Stromal cell of bone marrow (primary cell): ENCODE measurements at regions not wholly inside any gene's neighbourhood (a gene's known extent, or its start where the extent isn't known, plus 50 kb on each side); places are given as distances from the start of the nearest gene placed in this dataset.
"Not testable (repeated sequence)": the region's sequence is repeated elsewhere in the genome, so short reads cannot be mapped to it uniquely, and the experiment has no call there.

Source experiments
- DNase-seq: peaks from one replicate; pipeline ENCODE4 v3.0.0-alpha.2; 2012; ENCODE audit warnings: low read depth

DNA sequence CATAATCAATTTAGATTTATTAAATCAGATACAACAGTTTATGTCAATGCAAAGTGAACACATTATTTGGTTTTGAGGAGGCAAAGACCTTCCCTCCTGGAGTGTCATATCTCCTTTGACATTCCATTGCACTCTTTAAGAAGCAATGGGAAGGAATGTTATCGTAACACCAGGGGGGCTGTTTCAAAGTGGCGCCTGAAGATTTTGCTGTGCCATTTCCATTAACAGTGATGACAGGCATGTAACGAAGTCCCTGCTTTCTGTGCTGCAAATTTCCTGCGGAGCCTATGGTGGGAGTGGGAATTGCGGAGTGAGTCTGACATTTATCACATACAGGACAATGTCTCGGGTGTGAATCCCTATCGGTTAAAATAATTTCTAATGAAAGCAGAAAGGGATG lies 499.6 kb upstream of the RAB6C start:
- no peak for DNase-seq

DNA sequence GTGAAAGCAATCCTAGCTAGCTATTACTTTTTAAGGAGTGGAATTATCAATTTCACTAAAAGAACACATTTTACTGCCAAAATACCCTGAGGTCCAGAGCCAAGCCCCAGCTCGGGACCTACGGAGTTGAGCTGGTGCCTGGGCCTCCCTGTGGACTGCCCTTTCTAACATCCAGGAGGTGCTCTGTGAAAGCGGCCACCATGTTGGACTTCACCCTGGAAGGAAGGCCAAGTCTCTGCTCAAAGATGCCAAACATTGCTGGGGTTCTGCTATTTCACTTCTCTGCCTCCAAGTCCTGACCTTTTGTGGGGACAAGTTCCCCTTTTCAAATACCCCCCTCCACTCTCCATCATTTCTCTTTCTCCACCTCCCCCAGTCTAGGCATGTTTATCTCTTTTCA lies 498.7 kb upstream of the RAB6C start:
- no peak for DNase-seq

DNA sequence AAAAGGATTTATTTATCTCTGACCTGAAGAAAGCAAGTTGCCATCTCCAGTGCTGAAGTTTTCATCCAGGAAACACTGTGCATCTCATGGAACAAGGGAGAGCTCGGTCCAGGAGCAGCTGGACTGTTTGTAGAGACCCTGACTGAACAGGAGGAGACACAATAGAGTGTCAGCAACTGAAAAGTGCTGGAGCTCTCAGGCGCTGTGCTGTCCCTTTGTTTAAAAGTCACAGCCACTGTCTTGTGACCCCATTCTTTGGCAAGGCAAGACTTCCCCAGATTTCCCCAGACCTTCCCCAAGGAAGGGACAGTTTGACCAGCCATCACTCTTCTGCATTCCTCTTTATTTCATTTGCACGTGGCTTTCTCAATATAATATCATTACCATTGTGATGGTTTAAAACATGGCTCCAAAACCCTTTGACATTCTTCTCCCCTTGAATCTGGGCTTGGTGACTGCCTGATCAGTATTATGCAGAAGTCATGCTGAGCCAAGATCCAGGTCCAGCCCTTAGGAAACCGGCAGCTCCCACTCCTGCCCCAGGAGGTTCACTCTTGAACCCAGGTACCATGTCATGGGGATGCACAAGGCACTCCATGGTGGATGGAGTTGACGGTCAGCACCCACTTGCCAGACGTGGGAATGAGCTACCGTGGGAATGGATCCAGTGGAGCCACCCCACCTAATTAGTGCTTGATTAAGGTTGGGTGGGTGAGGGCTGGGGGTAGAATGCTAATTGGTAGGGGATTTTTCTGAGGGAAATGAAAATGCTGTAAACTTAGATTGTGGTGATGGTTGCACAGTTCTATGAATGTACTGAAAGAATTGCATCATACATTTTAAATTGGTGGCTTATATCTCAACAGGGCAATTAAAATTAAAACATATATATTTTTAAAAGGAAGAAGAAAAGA lies 497.9 kb upstream of the RAB6C start:
- DNase-seq = no peak

DNA sequence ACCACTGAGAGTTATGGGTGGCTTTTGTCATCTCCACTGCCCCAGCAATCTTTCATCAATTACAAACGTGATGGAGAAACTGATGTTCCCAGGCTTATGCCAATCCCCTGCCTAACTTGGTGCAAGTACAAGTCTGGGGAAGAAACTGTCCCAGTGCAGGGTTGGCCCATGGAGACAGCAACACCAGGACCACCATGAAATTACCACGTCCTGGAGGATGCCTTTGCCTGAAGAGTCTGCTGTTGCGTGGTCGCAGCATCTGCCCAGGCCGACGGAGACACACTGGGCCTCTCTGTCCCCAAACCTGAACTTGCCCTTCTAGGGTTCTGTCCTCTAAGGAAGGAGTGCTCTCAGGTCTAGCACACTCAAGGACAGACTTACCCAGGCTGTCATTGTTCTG lies 496.8 kb upstream of the RAB6C start:
- DNase-seq = no peak

DNA sequence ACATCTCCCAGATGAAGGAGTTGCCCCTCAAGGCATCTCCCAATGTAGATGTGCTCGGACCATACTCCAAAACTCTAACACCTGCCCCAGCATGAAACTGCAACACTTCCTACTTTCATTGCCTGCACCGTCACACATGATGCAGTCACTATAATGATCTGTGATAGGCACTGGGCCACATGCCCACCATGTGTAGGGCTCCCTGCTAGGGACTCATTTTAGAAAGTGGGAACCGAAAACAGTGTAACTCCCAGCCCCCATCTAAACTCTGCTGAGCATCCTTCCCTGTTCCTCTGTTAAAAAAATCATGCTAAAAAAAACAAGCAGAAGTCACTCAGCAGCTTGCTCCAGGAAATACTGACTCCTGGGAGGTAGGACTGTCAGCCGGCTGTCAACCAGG lies 496.1 kb upstream of the RAB6C start:
- no peak for DNase-seq

DNA sequence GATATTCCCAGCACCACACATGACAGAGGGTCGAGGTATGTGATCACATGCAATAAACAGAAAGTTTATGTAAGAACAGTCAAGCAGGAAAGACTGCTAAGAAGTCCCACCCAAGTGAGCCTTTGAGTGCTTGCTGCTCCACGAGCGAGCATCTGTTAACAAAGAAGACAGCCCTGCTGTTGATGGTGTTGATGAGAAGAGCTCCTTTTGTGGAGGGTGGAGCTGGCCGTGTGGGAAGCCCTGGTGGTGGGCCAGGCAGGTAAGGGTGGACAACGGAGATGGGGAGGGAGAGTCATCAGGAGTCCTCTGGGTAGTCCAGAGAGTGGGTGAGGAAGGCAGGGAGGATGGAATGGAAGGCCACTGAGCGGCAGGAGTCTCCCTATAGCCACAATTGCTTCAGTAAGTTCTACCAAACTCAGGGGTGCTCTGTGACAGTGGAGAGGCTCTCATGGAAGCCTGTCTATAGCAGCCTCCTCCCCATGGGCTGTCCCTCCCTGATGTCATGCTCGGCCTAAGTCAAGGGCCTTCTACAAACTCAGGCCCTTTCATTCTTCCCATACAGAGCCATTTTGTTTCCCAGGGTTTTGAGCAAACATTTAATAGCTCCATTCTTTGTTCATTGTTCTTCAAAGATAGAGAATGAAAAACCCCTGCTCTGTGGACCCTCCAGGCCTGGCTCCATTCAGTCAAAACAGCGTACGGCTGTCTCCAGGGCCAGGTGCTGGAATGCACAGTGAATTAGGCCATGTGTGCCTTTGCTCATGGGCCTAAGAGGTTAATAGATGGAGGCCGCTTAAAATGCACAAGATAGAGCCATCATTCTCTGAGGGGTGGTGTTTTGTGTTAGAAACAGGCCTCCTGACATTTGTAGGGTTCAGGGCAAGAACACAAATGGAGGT lies 494.2 kb upstream of the RAB6C start:
- no peak for DNase-seq

DNA sequence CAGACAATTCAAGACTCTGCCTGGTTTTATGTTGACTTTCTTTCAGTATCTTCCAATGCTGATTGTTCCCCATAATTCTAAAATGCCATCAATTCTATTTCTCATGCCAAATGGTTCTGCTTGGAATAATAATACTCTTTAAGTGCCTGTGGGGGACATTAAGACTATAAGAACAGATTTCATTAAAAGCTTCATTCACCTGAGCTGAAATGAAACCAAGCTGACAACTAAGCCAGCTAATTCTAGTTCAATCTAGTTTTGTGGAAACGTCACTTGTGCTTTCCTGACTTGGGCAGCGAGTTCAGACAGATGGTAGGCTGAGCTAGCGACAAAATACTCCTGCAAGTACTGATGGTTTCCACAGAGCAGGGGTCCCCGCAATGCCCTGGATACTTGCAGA lies 491.1 kb upstream of the RAB6C start:
- no peak for DNase-seq

DNA sequence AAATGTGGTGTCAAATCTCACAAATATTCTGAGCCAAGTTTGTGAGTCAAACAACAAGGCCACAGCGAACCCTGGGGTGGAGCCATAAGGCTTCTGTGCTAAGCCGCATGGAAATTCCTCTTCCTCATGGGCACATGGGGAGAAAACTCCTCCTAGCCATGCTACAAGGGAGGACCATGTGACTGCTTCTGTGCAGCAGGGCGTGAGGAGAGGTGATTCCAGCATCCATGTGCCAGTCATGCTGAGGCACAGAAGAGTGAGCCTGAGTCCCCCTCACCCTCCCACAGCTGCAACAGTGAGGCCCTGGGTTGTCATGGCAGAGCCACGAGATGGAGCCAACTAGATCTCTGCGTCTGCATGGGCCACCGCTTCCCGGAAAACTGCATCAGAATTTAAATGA lies 488.8 kb upstream of the RAB6C start:
- DNase-seq = no peak

DNA sequence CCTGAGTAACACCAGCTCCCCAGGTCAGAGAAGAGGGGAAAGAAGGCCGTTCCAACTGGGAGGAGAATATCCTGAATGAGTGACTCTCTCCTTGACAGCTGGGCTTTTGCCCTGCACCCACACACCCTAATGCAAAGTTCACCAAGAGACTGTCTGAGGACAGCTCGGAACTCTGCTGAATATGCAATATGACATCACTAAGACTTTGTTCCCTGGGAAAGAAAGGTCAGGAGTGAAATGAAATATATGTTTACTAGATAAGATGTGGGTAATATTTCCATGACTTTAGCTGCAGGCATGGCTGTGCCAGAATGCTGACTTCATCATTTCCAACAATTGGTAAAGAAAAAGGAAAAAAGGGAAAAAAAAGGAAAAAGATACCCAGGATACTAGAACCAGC lies 488.2 kb upstream of the RAB6C start:
- DNase-seq = no peak

DNA sequence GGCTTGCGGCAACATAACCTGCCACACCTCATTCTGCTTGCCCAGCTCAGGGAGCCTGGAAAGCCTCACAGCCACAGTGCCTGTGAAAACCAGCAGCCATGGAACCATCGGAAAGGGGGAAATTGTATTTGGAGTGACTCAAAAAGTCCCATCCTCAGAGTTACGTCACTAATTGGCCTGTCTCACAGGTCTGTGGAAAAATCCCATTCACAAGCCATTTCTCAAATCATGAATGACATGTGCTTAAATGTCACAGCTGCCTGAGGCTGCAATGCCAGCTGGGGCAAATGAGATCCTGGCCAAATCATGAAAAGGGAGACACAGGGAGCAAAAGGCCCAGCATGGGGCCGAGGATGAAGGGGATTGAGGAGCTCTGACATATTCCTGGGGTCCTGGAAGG lies 486.9 kb upstream of the RAB6C start:
- no peak for DNase-seq

DNA sequence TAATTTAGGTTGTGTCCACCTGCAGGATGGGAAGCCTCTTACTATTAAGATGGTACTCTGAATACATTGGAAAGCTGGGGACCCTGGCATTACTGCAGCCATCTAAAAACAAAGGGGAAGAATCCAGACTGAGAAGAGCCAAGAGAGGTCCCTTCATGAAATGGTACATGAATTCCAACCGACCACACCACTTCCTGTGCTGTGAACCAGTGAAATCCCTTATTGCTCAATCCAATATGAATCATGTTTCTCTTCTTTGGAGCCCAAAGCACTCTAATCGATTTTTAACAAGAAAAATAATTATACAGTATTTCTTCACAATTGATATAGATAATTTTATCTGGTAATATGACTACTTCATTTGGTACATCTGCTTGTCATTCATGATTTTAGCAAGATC lies 479.7 kb upstream of the RAB6C start:
- DNase-seq = no peak

DNA sequence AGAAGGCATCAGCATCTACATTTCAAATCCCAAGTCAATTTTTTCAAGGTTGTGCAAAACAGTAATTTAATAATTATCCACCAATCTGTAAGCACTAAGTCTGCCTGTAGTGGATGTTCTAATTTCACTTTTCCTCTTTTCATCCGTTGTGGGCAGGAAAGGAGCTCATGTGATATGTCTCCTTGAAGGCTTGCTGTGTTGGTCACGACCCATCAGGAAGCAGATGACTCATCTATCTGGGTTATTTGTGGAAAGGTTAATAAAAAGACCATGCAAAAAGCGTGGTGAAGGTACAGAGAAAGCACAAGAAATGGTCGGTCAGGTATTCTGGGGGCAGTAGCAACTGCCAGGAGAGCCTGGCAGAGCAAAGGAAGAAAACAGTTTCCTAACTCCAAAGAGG lies 476.7 kb upstream of the RAB6C start:
- no peak for DNase-seq

DNA sequence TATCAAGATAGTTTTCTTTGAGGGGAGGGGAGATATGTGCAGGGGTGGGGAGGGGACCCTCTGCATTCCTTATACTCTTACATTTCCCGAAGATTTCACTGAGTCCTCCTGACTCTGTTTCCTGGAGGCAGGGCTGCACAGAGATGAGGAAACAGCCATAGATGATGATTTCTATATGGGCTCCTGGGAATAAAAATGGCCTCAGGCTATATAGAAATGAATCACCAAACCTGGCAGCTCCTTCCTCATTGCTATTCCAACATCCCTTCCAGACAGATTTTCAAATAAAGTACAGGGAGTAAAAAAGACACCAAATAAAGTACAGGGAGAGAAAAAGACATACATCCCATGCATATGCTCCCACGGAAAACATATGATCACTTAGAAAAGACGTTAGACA lies 474.8 kb upstream of the RAB6C start:
- no peak for DNase-seq

DNA sequence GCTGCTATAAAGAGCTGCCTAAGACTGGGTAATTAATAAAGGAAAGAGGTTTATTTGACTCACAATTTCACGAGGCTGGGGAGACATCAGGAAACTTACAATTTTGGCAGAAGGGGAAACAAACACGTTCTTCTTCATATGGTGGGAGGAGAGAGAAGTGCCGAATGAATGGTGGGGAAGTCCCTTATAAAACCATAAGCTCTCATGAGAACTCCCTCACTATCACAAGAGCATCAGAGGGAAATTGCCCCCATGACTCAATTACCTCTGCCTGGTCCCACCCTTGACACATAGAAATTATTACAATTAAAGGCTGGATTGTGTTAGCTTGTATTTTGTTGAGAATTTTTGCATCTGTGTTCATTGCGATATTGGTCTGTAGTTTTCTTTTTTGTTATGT lies 460.5 kb upstream of the RAB6C start:
- DNase-seq = no peak

DNA sequence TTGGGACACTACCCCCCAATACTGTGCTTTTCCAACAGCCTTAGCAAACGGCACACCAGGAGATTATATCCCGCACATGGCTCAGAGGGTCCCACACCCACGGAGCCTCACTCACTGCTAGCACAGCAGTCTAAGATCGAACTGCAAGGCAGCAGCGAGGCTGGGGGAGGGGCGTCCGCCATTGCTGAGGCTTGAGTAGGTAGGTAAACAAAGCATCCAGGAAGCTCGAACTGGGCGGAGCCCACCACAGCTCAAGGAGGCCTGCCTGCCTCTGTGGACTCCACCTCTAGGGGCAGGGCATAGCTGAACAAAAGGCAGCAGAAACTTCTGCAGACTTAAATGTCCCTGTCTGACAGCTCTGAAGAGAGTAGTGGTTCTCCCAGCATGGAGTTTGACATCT lies 447.3 kb upstream of the RAB6C start:
- DNase-seq = not testable (repeated sequence)

DNA sequence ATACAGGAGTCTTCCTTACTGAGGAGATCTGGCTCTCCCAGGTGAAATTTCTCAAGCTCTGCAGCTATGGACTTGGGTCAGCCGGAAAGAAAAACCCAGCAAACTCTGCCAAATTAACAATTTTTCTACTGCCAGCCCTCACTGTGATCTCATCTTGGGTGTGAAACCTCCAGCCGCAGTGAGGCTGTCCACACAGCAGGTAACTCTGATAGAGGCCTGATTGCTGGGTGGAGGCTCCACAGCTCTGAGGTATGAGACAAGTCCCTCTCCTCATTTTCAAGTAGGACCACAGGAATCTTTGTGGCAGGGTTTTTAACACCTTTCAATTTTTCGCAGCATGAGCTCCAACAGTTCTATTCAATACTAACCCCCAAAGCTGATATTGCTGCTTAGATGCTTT lies 430.6 kb upstream of the RAB6C start:
- no peak for DNase-seq

DNA sequence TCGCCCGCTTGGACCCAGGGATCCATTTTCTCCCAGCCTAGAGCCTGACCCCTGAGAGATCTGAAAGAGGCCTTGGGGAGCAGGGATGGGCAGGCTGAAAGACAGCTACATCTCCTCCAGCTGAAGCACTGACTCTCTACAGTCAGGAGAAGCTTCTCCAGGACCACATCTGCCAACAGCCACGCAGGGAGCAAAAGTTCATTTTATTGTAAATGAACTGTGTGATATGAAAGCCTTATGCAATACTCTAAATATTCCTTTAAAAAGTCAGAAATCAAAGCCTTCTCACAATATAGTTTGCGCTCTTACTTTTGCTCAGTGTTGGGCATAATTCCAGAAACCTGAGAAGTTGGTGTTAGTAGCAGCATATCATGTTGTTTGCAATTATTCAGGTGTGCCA lies 428.9 kb upstream of the RAB6C start:
- no peak for DNase-seq

DNA sequence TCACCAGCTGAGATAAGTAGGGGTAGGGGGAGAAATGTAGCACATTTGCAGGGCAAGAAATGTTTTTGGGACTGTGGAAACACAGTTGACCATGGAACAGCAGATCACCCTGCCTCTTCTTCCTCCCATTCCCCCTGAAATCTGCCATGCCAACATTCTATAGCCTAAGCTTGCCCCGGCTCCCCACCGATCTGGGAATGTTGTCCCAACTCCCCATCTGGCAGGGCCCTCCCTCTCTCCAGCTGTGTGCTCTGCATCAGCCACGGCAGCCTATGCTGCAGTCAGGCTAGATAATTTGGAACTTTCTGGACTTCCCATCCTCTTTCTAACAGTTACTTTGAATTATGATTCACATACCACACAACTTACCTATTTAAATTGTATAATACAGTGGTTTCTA lies 425.1 kb upstream of the RAB6C start:
- DNase-seq = no peak

DNA sequence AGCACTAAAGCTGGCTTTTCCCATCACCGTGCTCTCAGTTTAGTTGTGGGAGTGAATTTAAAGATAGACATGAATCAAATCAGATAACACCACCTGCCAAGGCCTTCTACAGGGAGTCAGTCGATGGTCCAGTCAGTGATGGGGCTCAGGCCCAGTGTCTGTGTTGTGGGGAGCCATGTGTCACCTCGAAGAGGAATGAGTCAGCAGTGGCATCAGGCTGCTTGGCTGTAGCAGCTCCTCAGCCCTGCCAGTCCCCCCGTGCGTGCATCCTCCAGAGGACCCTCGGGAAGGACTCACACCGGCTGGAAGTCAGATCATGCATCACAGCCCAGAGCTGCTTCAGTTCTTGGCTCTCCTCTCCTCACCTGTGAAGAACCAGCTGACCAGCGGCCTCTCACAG lies 420.4 kb upstream of the RAB6C start:
- DNase-seq = no peak

DNA sequence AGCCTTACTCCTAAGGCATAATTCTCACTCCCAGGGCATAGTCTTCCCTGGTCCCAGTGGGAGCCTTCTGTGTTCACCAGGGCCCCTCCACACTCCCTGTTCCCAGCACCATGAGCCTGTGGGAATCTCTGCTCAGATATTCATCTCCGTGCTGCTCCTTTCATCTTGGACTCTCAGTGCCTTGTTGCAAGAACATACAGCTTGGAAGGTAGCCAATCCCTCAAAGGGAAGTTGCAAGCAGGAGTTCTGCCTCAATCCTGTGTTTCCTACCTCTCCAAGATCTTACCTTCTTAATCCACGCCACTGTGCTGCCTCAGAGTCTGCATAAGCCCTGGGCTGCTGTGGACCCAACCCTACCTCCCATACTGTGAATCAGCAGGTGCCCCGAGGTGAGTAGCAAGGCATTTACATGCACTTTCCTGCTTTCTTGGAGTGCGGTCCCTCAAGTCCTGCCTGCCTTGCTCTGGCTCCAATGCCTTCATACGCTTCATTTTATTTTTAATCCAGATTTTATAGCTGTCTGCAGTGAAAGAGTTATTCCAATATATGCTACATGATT lies 413.8 kb upstream of the RAB6C start:
- DNase-seq = no peak

DNA sequence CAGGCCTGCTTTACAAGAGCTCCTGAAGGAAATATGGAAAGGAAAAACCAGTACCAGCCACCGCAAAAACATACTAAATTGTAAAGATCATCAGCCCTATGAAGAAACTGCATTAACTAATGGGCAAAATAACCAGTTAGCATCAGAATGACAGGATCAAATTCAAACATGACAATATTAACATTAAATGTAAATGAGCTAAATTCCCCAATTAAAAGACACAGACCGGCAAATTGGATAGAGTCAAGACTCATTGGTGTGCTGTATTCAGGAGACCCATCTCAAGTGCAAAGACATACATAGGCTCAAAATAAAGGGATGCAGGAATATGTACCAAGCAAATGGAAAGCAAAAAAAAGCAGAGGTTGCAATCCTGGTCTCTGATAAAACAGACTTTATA lies 408.7 kb upstream of the RAB6C start:
- DNase-seq = not testable (repeated sequence)

DNA sequence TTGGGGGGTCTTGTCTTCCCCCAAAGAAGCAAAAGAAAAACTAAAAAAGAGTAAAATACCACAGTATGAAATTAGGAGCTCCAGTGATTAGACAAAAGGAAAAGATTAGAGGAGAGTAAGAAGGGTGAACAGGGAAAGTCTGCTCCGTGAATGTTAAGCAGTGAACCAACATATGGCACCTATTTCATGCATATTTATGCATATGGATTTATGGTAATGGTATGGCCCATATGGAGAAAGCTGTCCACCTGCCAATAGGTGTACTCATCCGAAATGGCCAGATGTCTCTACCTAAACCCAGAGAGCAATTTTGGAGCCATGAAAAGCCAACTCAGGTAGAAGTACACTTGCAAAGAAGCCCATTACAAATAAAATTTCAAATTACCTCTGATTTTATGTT lies 404.0 kb upstream of the RAB6C start:
- no peak for DNase-seq

DNA sequence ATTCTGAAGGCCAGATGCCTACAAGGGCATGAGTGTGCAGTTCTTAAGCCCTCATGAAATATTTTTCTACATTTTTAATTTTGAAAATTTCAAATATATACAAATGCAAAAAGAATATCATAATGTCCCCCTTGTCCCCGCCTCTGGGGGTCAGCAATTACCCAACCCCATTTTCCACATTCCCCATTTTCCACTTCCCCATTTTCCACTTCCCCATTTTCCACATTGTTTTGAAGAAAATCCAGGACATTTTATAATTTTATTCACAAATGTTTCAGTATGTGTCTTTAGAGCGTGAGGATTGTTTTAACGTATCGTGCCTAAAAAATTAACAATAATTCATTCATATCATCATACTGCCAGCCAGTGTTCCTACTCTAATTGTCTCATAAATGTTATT lies 403.6 kb upstream of the RAB6C start:
- DNase-seq = no peak
